ENCODE measurements at regions not wholly inside any gene's neighbourhood (a gene's known extent, or its start where the extent isn't known, plus 50 kb on each side); places are given as distances from the start of the nearest gene placed in this dataset.

- H3K4me3 ChIP-seq, result no peak overlapping the region
- no peaks in the 10 kb centered on the region for H3K9me3 ChIP-seq
- no peak overlapping the region for H3K27ac ChIP-seq
- no peaks in the 10 kb centered on the region for H3K27me3 ChIP-seq
- TF ChIP-seq, protein P1, sequence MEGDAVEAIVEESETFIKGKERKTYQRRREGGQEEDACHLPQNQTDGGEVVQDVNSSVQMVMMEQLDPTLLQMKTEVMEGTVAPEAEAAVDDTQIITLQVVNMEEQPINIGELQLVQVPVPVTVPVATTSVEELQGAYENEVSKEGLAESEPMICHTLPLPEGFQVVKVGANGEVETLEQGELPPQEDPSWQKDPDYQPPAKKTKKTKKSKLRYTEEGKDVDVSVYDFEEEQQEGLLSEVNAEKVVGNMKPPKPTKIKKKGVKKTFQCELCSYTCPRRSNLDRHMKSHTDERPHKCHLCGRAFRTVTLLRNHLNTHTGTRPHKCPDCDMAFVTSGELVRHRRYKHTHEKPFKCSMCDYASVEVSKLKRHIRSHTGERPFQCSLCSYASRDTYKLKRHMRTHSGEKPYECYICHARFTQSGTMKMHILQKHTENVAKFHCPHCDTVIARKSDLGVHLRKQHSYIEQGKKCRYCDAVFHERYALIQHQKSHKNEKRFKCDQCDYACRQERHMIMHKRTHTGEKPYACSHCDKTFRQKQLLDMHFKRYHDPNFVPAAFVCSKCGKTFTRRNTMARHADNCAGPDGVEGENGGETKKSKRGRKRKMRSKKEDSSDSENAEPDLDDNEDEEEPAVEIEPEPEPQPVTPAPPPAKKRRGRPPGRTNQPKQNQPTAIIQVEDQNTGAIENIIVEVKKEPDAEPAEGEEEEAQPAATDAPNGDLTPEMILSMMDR (IDR thresholded peaks at IDR 0.05), result no peak
- DNase-seq, result no peak
- no peaks in the 10 kb centered on the region for H3K4me1 ChIP-seq
- H3K9ac ChIP-seq (ENCODE audit: low read depth in 2 of 2, low read length in 2 of 2), result no peak overlapping the region
- no peaks in the 10 kb centered on the region for H3K36me3 ChIP-seq
- intact Hi-C loops (cut with DNase I), result no loop called here
These were observed 494.9 kb upstream of the RBFOX1 start for GRCh38 chr16:6837722-6838121.

- TF ChIP-seq, protein P1 (IDR thresholded peaks at IDR 0.05), result no peak
- no peak for DNase-seq
- Histone ChIP-seq H3K9me3 (no peaks in the 10 kb centered on the region), H3K4me3 (no peak overlapping the region), H3K36me3 (no peaks in the 10 kb centered on the region), H3K9ac (ENCODE audit: low read depth in 2 of 2, low read length in 2 of 2) (no peak overlapping the region), H3K27me3 (no peaks in the 10 kb centered on the region), H3K4me1 (no peaks in the 10 kb centered on the region), H3K27ac (no peak overlapping the region)
- intact Hi-C loops (cut with DNase I), result no loop called here
These were observed 495.9 kb upstream of the RBFOX1 start for GRCh38 chr16:6836766-6837165.

- Histone ChIP-seq H3K9ac (ENCODE audit: low read depth in 2 of 2, low read length in 2 of 2) (no peak overlapping the region), H3K9me3 (no peaks in the 10 kb centered on the region), H3K27me3 (no peaks in the 10 kb centered on the region), H3K27ac (no peak overlapping the region), H3K4me1 (no peaks in the 10 kb centered on the region), H3K4me3 (no peak overlapping the region), H3K36me3 (no peaks in the 10 kb centered on the region)
- no peak for DNase-seq
- intact Hi-C loops (cut with DNase I), result no loop called here
- TF ChIP-seq, protein P1 (IDR thresholded peaks at IDR 0.05), result no peak
These were observed 496.7 kb upstream of the RBFOX1 start for GRCh38 chr16:6835941-6836340.

GRCh38 chr16:6835516-6835915 lies 497.1 kb upstream of the RBFOX1 start:
- Histone ChIP-seq H3K4me3 (no peak overlapping the region), H3K9ac (ENCODE audit: low read depth in 2 of 2, low read length in 2 of 2) (no peak overlapping the region), H3K36me3 (no peaks in the 10 kb centered on the region), H3K27ac (no peak overlapping the region), H3K27me3 (no peaks in the 10 kb centered on the region), H3K4me1 (no peaks in the 10 kb centered on the region), H3K9me3 (no peaks in the 10 kb centered on the region)
- no peak for DNase-seq
- intact Hi-C loops (cut with DNase I), result no loop called here
- TF ChIP-seq, protein P1 (IDR thresholded peaks at IDR 0.05), result no peak

GRCh38 chr16:6828690-6829089 lies 504.0 kb upstream of the RBFOX1 start:
- TF ChIP-seq, protein P1 (IDR thresholded peaks at IDR 0.05), result no peak
- H3K36me3 ChIP-seq, result no peaks in the 10 kb centered on the region
- intact Hi-C loops (cut with DNase I), result no loop called here
- DNase-seq, result no peak
- H3K9me3 ChIP-seq, result no peaks in the 10 kb centered on the region
- no peak overlapping the region for H3K27ac ChIP-seq
- H3K9ac ChIP-seq (ENCODE audit: low read depth in 2 of 2, low read length in 2 of 2), result no peak overlapping the region
- H3K27me3 ChIP-seq, result no peaks in the 10 kb centered on the region
- no peak overlapping the region for H3K4me3 ChIP-seq
- no peaks in the 10 kb centered on the region for H3K4me1 ChIP-seq

GRCh38 chr16:6827931-6828330 lies 504.7 kb upstream of the RBFOX1 start:
- no peak overlapping the region for H3K27ac ChIP-seq
- no peaks in the 10 kb centered on the region for H3K9me3 ChIP-seq
- no peaks in the 10 kb centered on the region for H3K4me1 ChIP-seq
- TF ChIP-seq, protein P1 (IDR thresholded peaks at IDR 0.05), result no peak
- H3K4me3 ChIP-seq, result no peak overlapping the region
- H3K9ac ChIP-seq (ENCODE audit: low read depth in 2 of 2, low read length in 2 of 2), result no peak overlapping the region
- no peaks in the 10 kb centered on the region for H3K27me3 ChIP-seq
- H3K36me3 ChIP-seq, result no peaks in the 10 kb centered on the region
- no peak for DNase-seq
- intact Hi-C loops (cut with DNase I), result no loop called here

All from colonic mucosa (tissue), 4 donors.